HEK293T (cell line): ENCODE measurements at regions not wholly inside any gene's neighbourhood (a gene's known extent, or its start where the extent isn't known, plus 50 kb on each side); places are given as distances from the start of the nearest gene placed in this dataset.

Experiments
- CTCF ChIA-PET: fragments of 350-600 bp; formaldehyde crosslinking; extraction: SDS; loops from one replicate; lab custom pipeline; 2021; ENCODE audit warnings: antibody characterized with exemption, inconsistent platforms; lab: Yijun Ruan, JAX
- POLR2A ChIA-PET: fragments of 350-600 bp; formaldehyde crosslinking; extraction: SDS; loops from one replicate; lab custom pipeline; 2020; ENCODE audit warnings: antibody characterized with exemption, inconsistent platforms; lab: Yijun Ruan, JAX
- DNase-seq: peaks from one replicate; pipeline ENCODE4 v3.0.0; 2012; ENCODE audit warnings: mixed read lengths; ENCODE audit errors: extremely low spot score
- ARNT ChIP-seq: fragments of 450-650 bp; IDR thresholded peaks from 2 replicates; pipeline ENCODE4 v1.6.1; 2017; ENCODE audit warnings: mild to moderate bottlenecking
- BHLHE40 ChIP-seq: fragments of 450-650 bp; IDR thresholded peaks from 2 replicates; pipeline ENCODE4 v1.6.1; 2016; ENCODE audit warnings: mild to moderate bottlenecking, moderate library complexity, borderline replicate concordance
- CTBP1 ChIP-seq: fragments of 450-650 bp; IDR thresholded peaks from 2 replicates; pipeline ENCODE4 v1.6.1; 2016; ENCODE audit warnings: borderline replicate concordance
- ELF4 ChIP-seq: fragments of 450-650 bp; IDR thresholded peaks from 2 replicates; pipeline ENCODE4 v1.6.1; 2017; ENCODE audit warnings: antibody characterized with exemption
- FOXA1 ChIP-seq: fragments of 450-650 bp; IDR thresholded peaks from 2 replicates; pipeline ENCODE4 v1.6.1; 2016; ENCODE audit warnings: mild to moderate bottlenecking
- FOXK2 ChIP-seq: fragments of 450-650 bp; IDR thresholded peaks from 2 replicates; pipeline ENCODE4 v1.6.1; 2016; ENCODE audit warnings: mild to moderate bottlenecking
- FOXM1 ChIP-seq: fragments of 450-650 bp; IDR thresholded peaks from 2 replicates; pipeline ENCODE4 v1.6.1; 2017; ENCODE audit warnings: mild to moderate bottlenecking, borderline replicate concordance
- HDGF ChIP-seq: fragments of 450-650 bp; IDR thresholded peaks from 2 replicates; pipeline ENCODE4 v1.6.1; 2017; ENCODE audit warnings: antibody characterized with exemption, borderline replicate concordance
- L3MBTL2 ChIP-seq: fragments of 450-650 bp; conservative IDR thresholded peaks from 2 replicates; pipeline ENCODE4 v1.6.1; 2016; ENCODE audit warnings: mild to moderate bottlenecking
- LEF1 ChIP-seq: fragments of 450-650 bp; IDR thresholded peaks from 2 replicates; pipeline ENCODE4 v1.6.1; 2017; ENCODE audit warnings: mild to moderate bottlenecking, borderline replicate concordance
- NFRKB ChIP-seq: fragments of 450-650 bp; IDR thresholded peaks from 2 replicates; pipeline ENCODE4 v1.6.1; 2016; ENCODE audit warnings: mild to moderate bottlenecking, moderate library complexity
- PKNOX1 ChIP-seq: fragments of 450-650 bp; IDR thresholded peaks from 2 replicates; pipeline ENCODE4 v1.6.1; 2016
- SP1 ChIP-seq: fragments of 450-650 bp; IDR thresholded peaks from 2 replicates; pipeline ENCODE4 v1.6.1; 2017
- SUZ12 ChIP-seq: fragments of 450-650 bp; IDR thresholded peaks from 2 replicates; pipeline ENCODE4 v1.6.1; 2016; ENCODE audit warnings: mild to moderate bottlenecking
- TARDBP ChIP-seq: fragments of 450-650 bp; IDR thresholded peaks from 2 replicates; pipeline ENCODE4 v1.6.1; 2016
- ZNF384 ChIP-seq: fragments of 450-650 bp; IDR thresholded peaks from 2 replicates; pipeline ENCODE4 v1.6.1; 2016

GRCh38 chr16:48052731-48053417 is 102.9 kb downstream of the ABCC12 start:
- DNase-seq: no peak
- TF ChIP-seq FOXA1 (no peak), ARNT (no peak), SUZ12 (no peak), L3MBTL2 (no peak), HDGF (no peak), ZNF384 (no peak), LEF1 (no peak), FOXK2 (no peak), PKNOX1 (no peak), ELF4 (no peak), SP1 (no peak), FOXM1 (no peak), BHLHE40 (no peak)
- CTCF ChIA-PET: interaction anchor here (0.6 kb wide), 1 partner anchor 19 kb away, joined by 4 read pairs; no protein-coding TSS in a partner anchor
- POLR2A ChIA-PET: no interaction called here

DNA sequence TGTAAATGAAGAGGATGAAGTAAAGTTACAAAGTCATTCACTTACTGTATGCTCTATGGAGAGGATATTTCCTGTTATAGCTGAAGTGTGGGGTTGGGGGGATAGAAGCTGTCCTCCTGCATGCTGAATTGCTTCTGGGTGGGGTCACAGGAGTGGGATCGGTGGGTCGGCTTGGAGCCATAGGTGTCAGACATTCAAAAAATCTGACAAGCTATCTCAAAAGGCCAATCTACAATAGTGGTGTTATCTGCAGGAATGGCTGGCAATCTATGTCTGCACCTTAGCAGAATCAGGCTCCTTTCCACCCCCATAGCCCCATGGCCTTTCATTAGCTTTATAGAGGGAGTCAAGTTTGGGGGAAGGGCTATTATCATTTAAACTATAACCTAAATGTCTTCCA is 104.9 kb downstream of the ABCC12 start:
- DNase-seq: no peak
- ChIA-PET CTCF (no interaction called here), POLR2A (no interaction called here)
- TF ChIP-seq FOXA1 (no peak), FOXK2 (no peak), ARNT (no peak), ELF4 (no peak), SP1 (no peak), TARDBP (no peak), CTBP1 (no peak), LEF1 (no peak), BHLHE40 (no peak), SUZ12 (no peak), NFRKB (no peak), FOXM1 (no peak), HDGF (no peak)

- DNase-seq: no peak
- TF ChIP-seq PKNOX1 (no peak), SUZ12 (no peak), FOXA1 (no peak), LEF1 (no peak), HDGF (no peak), CTBP1 (no peak), TARDBP (no peak)
- ChIA-PET POLR2A (no interaction called here), CTCF (no interaction called here)
These were observed 105.9 kb downstream of the ABCC12 start for GRCh38 chr16:48049847-48050246.

DNA sequence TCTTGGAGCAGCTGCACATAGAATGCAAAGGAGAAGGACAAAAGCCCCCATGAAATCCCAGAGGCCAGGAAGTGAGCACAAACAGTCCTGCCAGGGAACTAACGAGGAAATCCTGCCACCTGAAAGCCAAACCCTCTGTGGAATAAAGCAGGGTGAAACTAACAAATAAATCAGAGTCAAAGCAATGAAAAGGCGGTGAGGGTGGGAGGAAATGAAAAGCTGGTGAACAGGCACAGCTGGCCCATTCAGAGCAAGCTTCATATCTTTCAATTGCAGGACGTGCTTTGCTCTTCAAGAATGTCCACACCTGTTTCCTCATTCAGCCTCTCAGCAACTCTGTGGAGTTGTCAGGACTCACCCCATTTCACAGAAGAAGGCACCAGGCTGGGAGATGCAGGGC is 108.1 kb downstream of the ABCC12 start:
- ChIA-PET POLR2A (no interaction called here), CTCF (no interaction called here)
- DNase-seq: no peak
- no peak for TF ChIP-seq TARDBP
- no peak for TF ChIP-seq NFRKB
- no peak for TF ChIP-seq SUZ12
- TF ChIP-seq L3MBTL2: no peak
- TF ChIP-seq FOXM1: no peak
- TF ChIP-seq ZNF384: no peak
- TF ChIP-seq LEF1: no peak
- TF ChIP-seq FOXA1: no peak
- TF ChIP-seq PKNOX1: no peak
- TF ChIP-seq ELF4: no peak
- TF ChIP-seq SP1: no peak
- no peak for TF ChIP-seq BHLHE40
- no peak for TF ChIP-seq FOXK2

DNA sequence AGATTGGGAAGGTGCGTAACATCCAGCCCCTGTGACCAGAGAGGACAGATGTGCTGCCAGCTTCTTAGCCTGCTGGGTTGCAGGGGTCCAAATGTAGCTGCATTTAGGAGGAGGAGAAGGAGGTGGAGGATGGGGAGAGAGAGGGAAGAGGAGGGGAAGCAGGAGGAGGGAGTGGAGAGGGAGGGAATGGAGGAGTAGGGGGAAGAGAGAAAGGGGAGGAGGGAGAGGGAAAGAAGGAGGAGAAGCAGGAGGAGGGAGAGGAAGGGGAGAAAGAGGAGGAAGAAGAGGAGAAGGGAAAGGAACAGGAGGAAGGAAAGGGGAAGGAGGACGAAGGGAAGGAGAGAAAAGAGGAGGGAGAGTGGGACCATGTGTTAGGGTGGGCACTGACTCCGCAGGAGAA is 108.6 kb downstream of the ABCC12 start:
- TF ChIP-seq L3MBTL2 (no peak), HDGF (no peak), FOXA1 (no peak), FOXM1 (no peak), NFRKB (no peak), CTBP1 (no peak), LEF1 (no peak), ZNF384 (no peak), ARNT (no peak), ELF4 (no peak), TARDBP (no peak), SP1 (no peak), FOXK2 (no peak)
- no peak for DNase-seq
- POLR2A ChIA-PET: no interaction called here
- CTCF ChIA-PET: no interaction called here

- no peak for DNase-seq
- no peak for TF ChIP-seq CTBP1
- TF ChIP-seq SP1: no peak
- no peak for TF ChIP-seq NFRKB
- no peak for TF ChIP-seq L3MBTL2
- TF ChIP-seq FOXK2: no peak
- no peak for TF ChIP-seq LEF1
- no peak for TF ChIP-seq PKNOX1
- no peak for TF ChIP-seq HDGF
- TF ChIP-seq ELF4: no peak
- TF ChIP-seq FOXA1: no peak
- TF ChIP-seq BHLHE40: no peak
- no peak for TF ChIP-seq FOXM1
- TF ChIP-seq ARNT: no peak
- CTCF ChIA-PET: interaction anchor here (1.5 kb wide), 1 partner anchor 11 kb away, joined by 3 read pairs; no protein-coding TSS in a partner anchor
- POLR2A ChIA-PET: no interaction called here
These were observed 111.7 kb downstream of the ABCC12 start for GRCh38 chr16:48044117-48044516.
